ENCODE measurements at regions not wholly inside any gene's neighbourhood (a gene's known extent, or its start where the extent isn't known, plus 50 kb on each side); places are given as distances from the start of the nearest gene placed in this dataset.

DNA sequence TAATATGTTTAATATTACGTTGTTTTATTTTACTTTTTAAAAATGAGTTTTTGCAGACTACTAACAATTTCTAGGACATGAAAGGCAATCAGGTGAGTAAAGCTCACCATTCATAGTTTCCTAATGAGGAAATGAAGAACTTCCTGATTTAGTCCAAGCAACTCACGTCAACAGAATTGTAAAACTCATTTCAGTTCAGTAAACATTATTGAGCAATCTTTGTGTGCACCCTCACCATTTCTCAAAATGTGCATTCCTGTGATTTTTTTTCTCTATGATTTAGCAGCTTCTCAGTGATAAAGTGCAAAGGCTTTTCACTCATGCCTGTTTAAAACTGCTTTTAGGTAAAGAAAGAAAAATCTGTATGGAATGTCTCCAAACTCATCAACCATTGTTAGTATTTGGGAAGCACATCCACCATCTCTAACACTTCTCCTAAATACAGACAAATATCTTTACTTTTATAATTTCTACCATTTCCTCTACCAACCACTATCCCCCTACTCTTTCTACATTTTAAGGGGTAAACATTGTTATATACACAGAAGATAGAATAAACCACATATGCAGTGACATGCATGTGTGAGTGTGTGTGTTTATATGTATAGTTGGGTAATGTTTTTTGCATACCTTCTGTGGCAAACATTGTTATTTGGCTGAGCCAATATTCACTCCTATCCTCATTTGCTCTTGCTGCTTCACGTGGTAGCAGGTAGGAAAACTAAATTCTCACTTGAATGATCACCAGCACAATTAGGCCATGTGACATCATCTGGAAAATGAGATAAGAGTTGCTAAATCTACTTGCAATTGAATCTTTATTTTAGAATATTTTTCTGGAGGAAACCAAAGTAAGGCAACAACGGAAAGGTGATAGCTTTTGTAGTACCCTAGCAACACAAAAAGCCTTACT, 54.7 kb upstream of the PRDM8 start:
- no peak for TF ChIP-seq HDGF (IDR thresholded peaks at IDR 0.05; ENCODE audit: borderline replicate concordance)
- no peak for TF ChIP-seq FOXK2 (IDR thresholded peaks at IDR 0.05)
- TF ChIP-seq ELF4 (IDR thresholded peaks at IDR 0.05): no peak
- TF ChIP-seq SP1 (IDR thresholded peaks at IDR 0.05): no peak
- no peak for TF ChIP-seq ZNF384 (IDR thresholded peaks at IDR 0.05)
- TF ChIP-seq, protein P1, sequence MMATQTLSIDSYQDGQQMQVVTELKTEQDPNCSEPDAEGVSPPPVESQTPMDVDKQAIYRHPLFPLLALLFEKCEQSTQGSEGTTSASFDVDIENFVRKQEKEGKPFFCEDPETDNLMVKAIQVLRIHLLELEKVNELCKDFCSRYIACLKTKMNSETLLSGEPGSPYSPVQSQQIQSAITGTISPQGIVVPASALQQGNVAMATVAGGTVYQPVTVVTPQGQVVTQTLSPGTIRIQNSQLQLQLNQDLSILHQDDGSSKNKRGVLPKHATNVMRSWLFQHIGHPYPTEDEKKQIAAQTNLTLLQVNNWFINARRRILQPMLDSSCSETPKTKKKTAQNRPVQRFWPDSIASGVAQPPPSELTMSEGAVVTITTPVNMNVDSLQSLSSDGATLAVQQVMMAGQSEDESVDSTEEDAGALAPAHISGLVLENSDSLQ (IDR thresholded peaks at IDR 0.05): no peak
- no peak for TF ChIP-seq SUZ12 (IDR thresholded peaks at IDR 0.05)

All from HEK293T (cell line).